ENCODE measurements at regions not wholly inside any gene's neighbourhood (a gene's known extent, or its start where the extent isn't known, plus 50 kb on each side); places are given as distances from the start of the nearest gene placed in this dataset.

- intact Hi-C loops (cut with DNase I), result loop anchor here in 1 of 2 donors (10.0 kb wide), 1 partner anchor 314 kb away; no protein-coding TSS in a partner anchor
- Histone ChIP-seq H3K4me1 (ENCODE audit: control insufficient read depth in 1 of 2, insufficient read depth in 2 of 2, low read length in 2 of 2) (peaks cover 6% of the 10 kb centered on the region in 2 donors), H3K4me3 (ENCODE audit: low read length in 2 of 2) (no peak overlapping the region), H3K36me3 (ENCODE audit: control insufficient read depth in 1 of 2, insufficient read depth in 2 of 2, low read length in 1 of 2) (no peaks in the 10 kb centered on the region), H3K9me3 (ENCODE audit: control insufficient read depth, low read length) (no peaks in the 10 kb centered on the region), H3K27me3 (ENCODE audit: control insufficient read depth in 1 of 2, insufficient read depth in 2 of 2, low read length in 1 of 2) (no peaks in the 10 kb centered on the region), H3K27ac (ENCODE audit: low read depth in 1 of 2, low read length in 2 of 2) (no peak overlapping the region)
- DNase-seq (peak in 1 of 2 donors; percentile 45), ATAC-seq (ENCODE audit: low FRiP score) (peak; percentile 53)
Observed at GRCh38 chr10:59098387-59098786, 78.1 kb upstream of the PHYHIPL start.

- Histone ChIP-seq H3K36me3 (ENCODE audit: control insufficient read depth in 1 of 2, insufficient read depth in 2 of 2, low read length in 1 of 2) (no peaks in the 10 kb centered on the region), H3K4me3 (ENCODE audit: low read length in 2 of 2) (no peak overlapping the region), H3K27ac (ENCODE audit: low read depth in 1 of 2, low read length in 2 of 2) (no peak overlapping the region), H3K27me3 (ENCODE audit: control insufficient read depth in 1 of 2, insufficient read depth in 2 of 2, low read length in 1 of 2) (no peaks in the 10 kb centered on the region), H3K4me1 (ENCODE audit: control insufficient read depth in 1 of 2, insufficient read depth in 2 of 2, low read length in 2 of 2) (peaks cover 5 to 6% of the 10 kb centered on the region in 2 donors), H3K9me3 (ENCODE audit: control insufficient read depth, low read length) (no peaks in the 10 kb centered on the region)
- WGBS, 2 donors, result 42 to 45% methylated on average over 4 of the region's 4 CpGs
- DNase-seq (no peak), ATAC-seq (ENCODE audit: low FRiP score) (no peak)
- intact Hi-C loops (cut with DNase I), result loop anchor here in 1 of 2 donors (10.0 kb wide), 1 partner anchor 314 kb away; no protein-coding TSS in a partner anchor
Observed at GRCh38 chr10:59098831-59099452, 77.5 kb upstream of the PHYHIPL start.

GRCh38 chr10:59099481-59099880, 77.0 kb upstream of the PHYHIPL start:
- Histone ChIP-seq H3K27ac (ENCODE audit: low read depth in 1 of 2, low read length in 2 of 2) (no peak overlapping the region), H3K4me3 (ENCODE audit: low read length in 2 of 2) (no peak overlapping the region), H3K9me3 (ENCODE audit: control insufficient read depth, low read length) (no peaks in the 10 kb centered on the region), H3K36me3 (ENCODE audit: control insufficient read depth in 1 of 2, insufficient read depth in 2 of 2, low read length in 1 of 2) (no peaks in the 10 kb centered on the region), H3K27me3 (ENCODE audit: control insufficient read depth in 1 of 2, insufficient read depth in 2 of 2, low read length in 1 of 2) (no peaks in the 10 kb centered on the region), H3K4me1 (ENCODE audit: control insufficient read depth in 1 of 2, insufficient read depth in 2 of 2, low read length in 2 of 2) (peaks cover 5 to 6% of the 10 kb centered on the region in 2 donors)
- intact Hi-C loops (cut with DNase I), result loop anchor here in 1 of 2 donors (10.0 kb wide), 1 partner anchor 315 kb away; no protein-coding TSS in a partner anchor
- ATAC-seq (ENCODE audit: low FRiP score) (peak; percentile 59), DNase-seq (no peak)
- 81 to 84% methylated on average over 2 of the region's 2 CpGs for WGBS, 2 donors

- H3K9me3 ChIP-seq (ENCODE audit: control insufficient read depth, low read length), result no peaks in the 10 kb centered on the region
- no peak overlapping the region for H3K27ac ChIP-seq (ENCODE audit: low read depth in 1 of 2, low read length in 2 of 2)
- no peaks in the 10 kb centered on the region for H3K27me3 ChIP-seq (ENCODE audit: control insufficient read depth in 1 of 2, insufficient read depth in 2 of 2, low read length in 1 of 2)
- 84 to 85% methylated on average over 4 of the region's 4 CpGs for WGBS, 2 donors
- intact Hi-C loops (cut with DNase I), result no loop called here
- no peak overlapping the region for H3K4me3 ChIP-seq (ENCODE audit: low read length in 2 of 2)
- DNase-seq (no peak), ATAC-seq (ENCODE audit: low FRiP score) (no peak)
- no peaks in the 10 kb centered on the region for H3K36me3 ChIP-seq (ENCODE audit: control insufficient read depth in 1 of 2, insufficient read depth in 2 of 2, low read length in 1 of 2)
- peaks cover 5 to 6% of the 10 kb centered on the region in 2 donors for H3K4me1 ChIP-seq (ENCODE audit: control insufficient read depth in 1 of 2, insufficient read depth in 2 of 2, low read length in 2 of 2)
Observed at GRCh38 chr10:59102394-59102793, 74.0 kb upstream of the PHYHIPL start.

- intact Hi-C loops (cut with DNase I), result no loop called here
- H3K27me3 ChIP-seq (ENCODE audit: control insufficient read depth in 1 of 2, insufficient read depth in 2 of 2, low read length in 1 of 2), result no peaks in the 10 kb centered on the region
- H3K9me3 ChIP-seq (ENCODE audit: control insufficient read depth, low read length), result no peaks in the 10 kb centered on the region
- 92 to 95% methylated on average over 4 of the region's 4 CpGs for WGBS, 2 donors
- H3K4me1 ChIP-seq (ENCODE audit: control insufficient read depth in 1 of 2, insufficient read depth in 2 of 2, low read length in 2 of 2), result peaks cover 0 to 3% of the 10 kb centered on the region in 2 donors
- no peaks in the 10 kb centered on the region for H3K36me3 ChIP-seq (ENCODE audit: control insufficient read depth in 1 of 2, insufficient read depth in 2 of 2, low read length in 1 of 2)
- no peak overlapping the region for H3K27ac ChIP-seq (ENCODE audit: low read depth in 1 of 2, low read length in 2 of 2)
- no peak overlapping the region for H3K4me3 ChIP-seq (ENCODE audit: low read length in 2 of 2)
- ATAC-seq (ENCODE audit: low FRiP score) (no peak), DNase-seq (no peak)
Observed at GRCh38 chr10:59104186-59104585, 72.3 kb upstream of the PHYHIPL start.

GRCh38 chr10:59106441-59106840, 70.0 kb upstream of the PHYHIPL start:
- WGBS, 2 donors, result 98% methylated on average over 1 of the region's 1 CpG
- no peaks in the 10 kb centered on the region for H3K27me3 ChIP-seq (ENCODE audit: control insufficient read depth in 1 of 2, insufficient read depth in 2 of 2, low read length in 1 of 2)
- H3K4me3 ChIP-seq (ENCODE audit: low read length in 2 of 2), result no peak overlapping the region
- H3K36me3 ChIP-seq (ENCODE audit: control insufficient read depth in 1 of 2, insufficient read depth in 2 of 2, low read length in 1 of 2), result no peaks in the 10 kb centered on the region
- DNase-seq, result no peak
- H3K27ac ChIP-seq (ENCODE audit: low read depth in 1 of 2, low read length in 2 of 2), result no peak overlapping the region
- ATAC-seq (ENCODE audit: low FRiP score), result no peak
- intact Hi-C loops (cut with DNase I), result no loop called here
- H3K9me3 ChIP-seq (ENCODE audit: control insufficient read depth, low read length), result no peaks in the 10 kb centered on the region
- H3K4me1 ChIP-seq (ENCODE audit: control insufficient read depth in 1 of 2, insufficient read depth in 2 of 2, low read length in 2 of 2), result no peaks in the 10 kb centered on the region

- H3K36me3 ChIP-seq (ENCODE audit: control insufficient read depth in 1 of 2, insufficient read depth in 2 of 2, low read length in 1 of 2), result no peaks in the 10 kb centered on the region
- DNase-seq, result no peak
- intact Hi-C loops (cut with DNase I), result no loop called here
- no peak overlapping the region for H3K4me3 ChIP-seq (ENCODE audit: low read length in 2 of 2)
- no peak for ATAC-seq (ENCODE audit: low FRiP score)
- no peak overlapping the region for H3K27ac ChIP-seq (ENCODE audit: low read depth in 1 of 2, low read length in 2 of 2)
- no peaks in the 10 kb centered on the region for H3K4me1 ChIP-seq (ENCODE audit: control insufficient read depth in 1 of 2, insufficient read depth in 2 of 2, low read length in 2 of 2)
- H3K27me3 ChIP-seq (ENCODE audit: control insufficient read depth in 1 of 2, insufficient read depth in 2 of 2, low read length in 1 of 2), result no peaks in the 10 kb centered on the region
- WGBS, 2 donors, result 98 to 100% methylated on average over 1 of the region's 1 CpG
- H3K9me3 ChIP-seq (ENCODE audit: control insufficient read depth, low read length), result no peaks in the 10 kb centered on the region
Observed at GRCh38 chr10:59107147-59107546, 69.3 kb upstream of the PHYHIPL start.

- no peaks in the 10 kb centered on the region for H3K27me3 ChIP-seq (ENCODE audit: control insufficient read depth in 1 of 2, insufficient read depth in 2 of 2, low read length in 1 of 2)
- intact Hi-C loops (cut with DNase I), result no loop called here
- H3K27ac ChIP-seq (ENCODE audit: low read depth in 1 of 2, low read length in 2 of 2), result no peak overlapping the region
- ATAC-seq (ENCODE audit: low FRiP score) (no peak), DNase-seq (no peak)
- H3K4me3 ChIP-seq (ENCODE audit: low read length in 2 of 2), result no peak overlapping the region
- WGBS, 2 donors, result 54 to 67% methylated on average over 1 of the region's 1 CpG
- no peaks in the 10 kb centered on the region for H3K36me3 ChIP-seq (ENCODE audit: control insufficient read depth in 1 of 2, insufficient read depth in 2 of 2, low read length in 1 of 2)
- no peaks in the 10 kb centered on the region for H3K4me1 ChIP-seq (ENCODE audit: control insufficient read depth in 1 of 2, insufficient read depth in 2 of 2, low read length in 2 of 2)
- H3K9me3 ChIP-seq (ENCODE audit: control insufficient read depth, low read length), result no peaks in the 10 kb centered on the region
Observed at GRCh38 chr10:59108296-59108870, 68.1 kb upstream of the PHYHIPL start.

GRCh38 chr10:59108886-59109288, 67.6 kb upstream of the PHYHIPL start:
- Histone ChIP-seq H3K27me3 (ENCODE audit: control insufficient read depth in 1 of 2, insufficient read depth in 2 of 2, low read length in 1 of 2) (no peaks in the 10 kb centered on the region), H3K27ac (ENCODE audit: low read depth in 1 of 2, low read length in 2 of 2) (no peak overlapping the region), H3K9me3 (ENCODE audit: control insufficient read depth, low read length) (no peaks in the 10 kb centered on the region), H3K4me1 (ENCODE audit: control insufficient read depth in 1 of 2, insufficient read depth in 2 of 2, low read length in 2 of 2) (no peaks in the 10 kb centered on the region), H3K4me3 (ENCODE audit: low read length in 2 of 2) (no peak overlapping the region), H3K36me3 (ENCODE audit: control insufficient read depth in 1 of 2, insufficient read depth in 2 of 2, low read length in 1 of 2) (no peaks in the 10 kb centered on the region)
- 27 to 53% methylated on average over 1 of the region's 1 CpG for WGBS, 2 donors
- ATAC-seq (ENCODE audit: low FRiP score) (no peak), DNase-seq (no peak)
- intact Hi-C loops (cut with DNase I), result no loop called here

Measured in aorta (tissue), 5 donors.